H1 (cell line): ENCODE measurements at regions not wholly inside any gene's neighbourhood (a gene's known extent, or its start where the extent isn't known, plus 50 kb on each side); places are given as distances from the start of the nearest gene placed in this dataset.

Source experiments
- CREB1 ChIP-seq: IDR thresholded peaks from 2 replicates; pipeline ENCODE4 v1.6.1; 2012; ENCODE audit warnings: inconsistent platforms
- CTCF ChIP-seq, 3 experiments: IDR thresholded peaks; 1 replicate in 2 of 3; 2 replicates in 1 of 3; pipeline versions ENCODE4 v1.5.1 to v1.6.1; 2011; ENCODE audit warnings: low read length in 3 of 3, mild to moderate bottlenecking in 3 of 3, inconsistent platforms in 2 of 3, low read depth in 1 of 3, moderate library complexity in 1 of 3; ENCODE audit not compliant: insufficient read depth in 1 of 3; ENCODE audit errors: control extremely low read depth in 1 of 3
- GABPA ChIP-seq: IDR thresholded peaks from 2 replicates; pipeline ENCODE4 v1.6.1; 2011; ENCODE audit warnings: mild to moderate bottlenecking, low read length, moderate library complexity, borderline replicate concordance; ENCODE audit not compliant: insufficient read depth
- KDM1A ChIP-seq: fragments of 200-600, 300-600 bp; sonication (generic); IDR thresholded peaks from 2 replicates; pipeline ENCODE4 v1.7.1; 2016; ENCODE audit warnings: mild to moderate bottlenecking, low read length, borderline replicate concordance
- KDM5A ChIP-seq: fragments of 200-600 bp; IDR thresholded peaks from 2 replicates; pipeline ENCODE4 v1.7.1; 2012; ENCODE audit warnings: mild to moderate bottlenecking, low read length, inconsistent platforms, mixed read lengths
- PHF8 ChIP-seq: fragments of 200-600 bp; sonication (generic); conservative IDR thresholded peaks from 2 replicates; pipeline ENCODE4 v1.7.1; 2012; ENCODE audit warnings: low read depth, mild to moderate bottlenecking, inconsistent platforms, low read length, moderate library complexity
- RNF2 ChIP-seq: fragments of 200-900, 300-1000 bp; sonication (generic); IDR thresholded peaks from 2 replicates; pipeline ENCODE4 v1.7.1; 2016; ENCODE audit warnings: borderline replicate concordance, low read depth, mild to moderate bottlenecking, antibody characterized with exemption, low read length; ENCODE audit not compliant: poor library complexity, severe bottlenecking; ENCODE audit errors: missing control alignments
- SAP30 ChIP-seq: fragments of 300-600 bp; sonication (generic); IDR thresholded peaks from 2 replicates; pipeline ENCODE4 v1.7.1; 2012; ENCODE audit warnings: low read length, moderate library complexity, mild to moderate bottlenecking, inconsistent platforms; ENCODE audit not compliant: insufficient read depth, insufficient replicate concordance
- TF ChIP-seq, protein P1 (sequence below): IDR thresholded peaks from 2 replicates; pipeline ENCODE4 v1.6.1; 2012; ENCODE audit warnings: inconsistent platforms

DNA sequence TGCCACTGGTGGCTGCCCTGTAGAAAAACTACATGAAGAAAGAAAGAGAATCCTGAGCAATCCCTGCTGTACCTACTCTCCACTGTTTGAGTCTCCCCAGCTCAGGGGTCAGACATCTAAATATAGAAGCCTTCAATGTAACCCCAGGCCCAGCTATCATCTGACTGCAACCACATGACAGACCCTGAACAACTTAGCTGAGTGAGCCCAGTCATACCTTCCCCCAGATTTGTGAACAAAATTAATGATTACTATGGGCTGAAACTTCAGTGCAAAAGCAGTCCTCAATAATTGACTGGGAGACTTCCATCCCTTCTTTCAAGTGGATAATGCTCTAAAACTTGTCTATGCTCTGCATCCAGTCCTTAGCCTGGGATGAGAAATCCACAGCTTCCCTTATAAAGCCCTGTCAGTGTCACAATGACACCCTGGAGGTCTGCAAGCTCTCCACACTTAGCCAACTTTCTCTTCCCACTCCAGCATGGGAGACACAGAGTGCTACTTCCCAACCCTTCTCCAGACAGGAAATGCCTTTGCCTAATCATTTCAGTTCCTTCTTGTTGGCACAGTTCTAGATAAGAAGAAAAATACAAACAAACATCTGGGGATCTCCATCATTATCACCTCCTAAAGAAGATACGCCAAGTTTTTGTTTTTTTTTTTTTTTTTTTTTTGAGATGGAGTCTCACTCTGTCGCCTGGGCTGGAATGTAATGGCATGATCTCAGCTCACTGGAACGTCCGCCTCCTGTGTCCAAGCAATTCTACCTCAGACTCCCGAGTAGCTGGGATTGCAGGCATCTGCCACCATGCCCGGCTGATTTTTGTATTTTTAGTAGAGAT lies 198.5 kb upstream of the GADL1 start:
- TF ChIP-seq RNF2 (no peak), GABPA (no peak), CTCF (IDR thresholded peaks at IDR 0.05; ENCODE audit: control extremely low read depth in 1 of 3, insufficient read depth in 1 of 3, low read depth in 1 of 3, low read length in 3 of 3) (no peak), KDM5A (no peak), CREB1 (no peak), KDM1A (no peak), SAP30 (no peak), PHF8 (no peak)
- TF ChIP-seq, protein P1, sequence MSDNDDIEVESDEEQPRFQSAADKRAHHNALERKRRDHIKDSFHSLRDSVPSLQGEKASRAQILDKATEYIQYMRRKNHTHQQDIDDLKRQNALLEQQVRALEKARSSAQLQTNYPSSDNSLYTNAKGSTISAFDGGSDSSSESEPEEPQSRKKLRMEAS: no peak
